SK-N-SH treated with all-trans-retinoic acid at 6 μM for 48 hours (cell line): ENCODE measurements at regions not wholly inside any gene's neighbourhood (a gene's known extent, or its start where the extent isn't known, plus 50 kb on each side); places are given as distances from the start of the nearest gene placed in this dataset.

Experiments
- ATAC-seq: fragments of 200-7000 bp; cut with Tn5 transposase; 3 replicates; pipeline ENCODE4 v1.9.1; 2020; ENCODE audit warnings: mild to moderate bottlenecking, moderate library complexity
- ARNTL ChIP-seq: fragments of 450-650 bp; formaldehyde crosslinking; IDR thresholded peaks from 2 replicates; pipeline ENCODE4 v1.5.0; 2020; ENCODE audit warnings: low read depth, mild to moderate bottlenecking, moderate library complexity, borderline replicate concordance
- BACH2 ChIP-seq: fragments of 250-450 bp; sonication (Bioruptor Pico); IDR thresholded peaks from 2 replicates; pipeline ENCODE4 v1.9.0; 2021; ENCODE audit warnings: mild to moderate bottlenecking, borderline replicate concordance
- CSDC2 ChIP-seq: fragments of 250-450 bp; sonication (Bioruptor Pico); IDR thresholded peaks from 2 replicates; pipeline ENCODE4 v1.5.0; 2020; ENCODE audit warnings: mild to moderate bottlenecking, moderate library complexity
- ESRRG ChIP-seq: fragments of 250-450 bp; sonication (Bioruptor Pico); IDR thresholded peaks from 2 replicates; pipeline ENCODE4 v1.6.1; 2021; ENCODE audit warnings: mild to moderate bottlenecking
- ISL1 ChIP-seq: fragments of 250-450 bp; sonication (Bioruptor Pico); IDR thresholded peaks from 2 replicates; pipeline ENCODE4 v2.1.2; 2022; ENCODE audit warnings: mild to moderate bottlenecking, moderate library complexity
- RARB ChIP-seq: fragments of 250-450 bp; sonication (Bioruptor Pico); IDR thresholded peaks from 2 replicates; pipeline ENCODE4 v1.8.0; 2021; ENCODE audit warnings: mild to moderate bottlenecking, moderate library complexity
- SNAI2 ChIP-seq: fragments of 250-450 bp; sonication (Bioruptor Pico); IDR thresholded peaks from 2 replicates; pipeline ENCODE4 v1.5.0; 2020; ENCODE audit warnings: mild to moderate bottlenecking, moderate library complexity
- ZC3H10 ChIP-seq: fragments of 250-450 bp; sonication (Bioruptor Pico); IDR thresholded peaks from 2 replicates; pipeline ENCODE4 v1.5.1; 2021; ENCODE audit warnings: mild to moderate bottlenecking, moderate library complexity
- ZFP3 ChIP-seq: fragments of 250-450 bp; sonication (Bioruptor Pico); IDR thresholded peaks from 2 replicates; pipeline ENCODE4 v1.5.0; 2020; ENCODE audit warnings: mild to moderate bottlenecking, moderate library complexity
- ZNF565 ChIP-seq: fragments of 450-650 bp; formaldehyde crosslinking; conservative IDR thresholded peaks from 2 replicates; pipeline ENCODE4 v1.5.0; 2020; ENCODE audit warnings: low read depth, mild to moderate bottlenecking, moderate library complexity
- ZNF70 ChIP-seq: fragments of 450-650 bp; formaldehyde crosslinking; IDR thresholded peaks from 2 replicates; pipeline ENCODE4 v1.5.0; 2020; ENCODE audit warnings: mild to moderate bottlenecking, moderate library complexity
- TF ChIP-seq, protein P1 (sequence below): fragments of 250-450 bp; sonication (Bioruptor Pico); IDR thresholded peaks from 2 replicates; pipeline ENCODE4 v1.5.0; 2020; ENCODE audit warnings: mild to moderate bottlenecking, moderate library complexity
- TF ChIP-seq, protein P2 (sequence below): fragments of 250-450 bp; sonication (Bioruptor Pico); IDR thresholded peaks from 2 replicates; pipeline ENCODE4 v1.8.0; 2021; ENCODE audit warnings: low read depth, mild to moderate bottlenecking, moderate library complexity, borderline replicate concordance
- TF ChIP-seq, protein P3 (sequence below): fragments of 250-450 bp; sonication (Bioruptor Pico); IDR thresholded peaks from 2 replicates; pipeline ENCODE4 v1.5.1; 2021; ENCODE audit warnings: mild to moderate bottlenecking, moderate library complexity
- TF ChIP-seq, protein P4 (sequence below): fragments of 250-450 bp; sonication (Bioruptor Pico); IDR thresholded peaks from 2 replicates; pipeline ENCODE4 v1.5.1; 2020; ENCODE audit warnings: low read depth, mild to moderate bottlenecking, moderate library complexity
- TF ChIP-seq, protein P5 (sequence below): fragments of 250-450 bp; sonication (Bioruptor Pico); IDR thresholded peaks from 2 replicates; pipeline ENCODE4 v1.8.0; 2020; ENCODE audit warnings: mild to moderate bottlenecking, moderate library complexity, borderline replicate concordance

DNA sequence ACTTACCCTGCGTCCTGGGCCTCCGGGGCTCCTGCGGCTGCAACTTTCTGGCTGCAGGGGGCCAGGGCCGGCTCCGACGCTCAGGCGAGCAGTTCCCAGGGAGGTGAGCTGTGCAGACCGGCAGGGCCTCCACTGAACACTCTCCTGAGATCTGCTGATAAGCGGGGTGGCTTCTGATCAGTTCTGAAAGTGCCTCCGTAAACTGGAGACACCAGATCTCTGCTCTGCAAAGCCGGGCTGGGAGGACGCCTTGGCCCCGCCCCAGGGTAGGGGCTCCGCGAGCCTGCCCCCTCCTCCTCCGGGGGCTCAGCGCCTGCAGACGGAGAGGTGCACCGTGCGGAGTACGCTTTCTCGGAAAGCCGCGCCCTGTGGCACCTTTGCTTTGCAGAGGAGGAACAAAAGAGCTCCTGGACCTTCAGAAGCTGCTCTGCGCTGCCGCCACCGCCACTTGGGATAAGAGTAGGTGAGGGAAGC is 141.3 kb upstream of the VKORC1L1 start:
- TF ChIP-seq CSDC2 (CRISPR knock-in tag) = no peak
- TF ChIP-seq RARB (CRISPR knock-in tag) = no peak
- TF ChIP-seq ZNF565 (CRISPR knock-in tag) = no peak
- no peak for TF ChIP-seq ARNTL (CRISPR knock-in tag)
- no peak for TF ChIP-seq ESRRG (CRISPR knock-in tag)
- no peak; the same call in 2 of the 3 replicates for ATAC-seq

DNA sequence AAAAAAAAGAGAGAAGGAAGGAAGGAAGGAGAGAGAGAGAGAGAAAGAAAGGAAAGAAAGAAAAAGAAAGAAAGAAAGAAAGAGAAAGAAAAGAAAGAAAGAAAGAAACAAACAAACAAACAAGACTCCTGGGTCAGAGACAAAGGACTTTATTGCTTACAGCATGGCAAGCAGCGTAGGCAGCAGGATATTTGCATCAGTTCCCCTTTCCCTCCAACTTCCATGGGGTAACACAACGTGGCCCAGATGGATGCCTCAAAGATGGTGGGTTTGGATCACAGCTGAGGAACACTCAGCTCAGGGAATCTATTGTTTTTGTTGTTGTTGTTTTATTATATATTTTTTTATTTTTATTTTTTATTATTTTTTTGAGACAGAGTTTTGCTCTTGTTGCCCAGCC is 128.5 kb upstream of the VKORC1L1 start:
- ATAC-seq = no peak
- TF ChIP-seq BACH2 (CRISPR knock-in tag) = no peak
- TF ChIP-seq ZNF70 (CRISPR knock-in tag) = no peak
- no peak for TF ChIP-seq SNAI2 (CRISPR knock-in tag)
- no peak for TF ChIP-seq ARNTL (CRISPR knock-in tag)
- TF ChIP-seq, protein P1, sequence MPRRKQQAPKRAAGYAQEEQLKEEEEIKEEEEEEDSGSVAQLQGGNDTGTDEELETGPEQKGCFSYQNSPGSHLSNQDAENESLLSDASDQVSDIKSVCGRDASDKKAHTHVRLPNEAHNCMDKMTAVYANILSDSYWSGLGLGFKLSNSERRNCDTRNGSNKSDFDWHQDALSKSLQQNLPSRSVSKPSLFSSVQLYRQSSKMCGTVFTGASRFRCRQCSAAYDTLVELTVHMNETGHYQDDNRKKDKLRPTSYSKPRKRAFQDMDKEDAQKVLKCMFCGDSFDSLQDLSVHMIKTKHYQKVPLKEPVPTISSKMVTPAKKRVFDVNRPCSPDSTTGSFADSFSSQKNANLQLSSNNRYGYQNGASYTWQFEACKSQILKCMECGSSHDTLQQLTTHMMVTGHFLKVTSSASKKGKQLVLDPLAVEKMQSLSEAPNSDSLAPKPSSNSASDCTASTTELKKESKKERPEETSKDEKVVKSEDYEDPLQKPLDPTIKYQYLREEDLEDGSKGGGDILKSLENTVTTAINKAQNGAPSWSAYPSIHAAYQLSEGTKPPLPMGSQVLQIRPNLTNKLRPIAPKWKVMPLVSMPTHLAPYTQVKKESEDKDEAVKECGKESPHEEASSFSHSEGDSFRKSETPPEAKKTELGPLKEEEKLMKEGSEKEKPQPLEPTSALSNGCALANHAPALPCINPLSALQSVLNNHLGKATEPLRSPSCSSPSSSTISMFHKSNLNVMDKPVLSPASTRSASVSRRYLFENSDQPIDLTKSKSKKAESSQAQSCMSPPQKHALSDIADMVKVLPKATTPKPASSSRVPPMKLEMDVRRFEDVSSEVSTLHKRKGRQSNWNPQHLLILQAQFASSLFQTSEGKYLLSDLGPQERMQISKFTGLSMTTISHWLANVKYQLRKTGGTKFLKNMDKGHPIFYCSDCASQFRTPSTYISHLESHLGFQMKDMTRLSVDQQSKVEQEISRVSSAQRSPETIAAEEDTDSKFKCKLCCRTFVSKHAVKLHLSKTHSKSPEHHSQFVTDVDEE (CRISPR knock-in tag) = no peak
- TF ChIP-seq, protein P2, sequence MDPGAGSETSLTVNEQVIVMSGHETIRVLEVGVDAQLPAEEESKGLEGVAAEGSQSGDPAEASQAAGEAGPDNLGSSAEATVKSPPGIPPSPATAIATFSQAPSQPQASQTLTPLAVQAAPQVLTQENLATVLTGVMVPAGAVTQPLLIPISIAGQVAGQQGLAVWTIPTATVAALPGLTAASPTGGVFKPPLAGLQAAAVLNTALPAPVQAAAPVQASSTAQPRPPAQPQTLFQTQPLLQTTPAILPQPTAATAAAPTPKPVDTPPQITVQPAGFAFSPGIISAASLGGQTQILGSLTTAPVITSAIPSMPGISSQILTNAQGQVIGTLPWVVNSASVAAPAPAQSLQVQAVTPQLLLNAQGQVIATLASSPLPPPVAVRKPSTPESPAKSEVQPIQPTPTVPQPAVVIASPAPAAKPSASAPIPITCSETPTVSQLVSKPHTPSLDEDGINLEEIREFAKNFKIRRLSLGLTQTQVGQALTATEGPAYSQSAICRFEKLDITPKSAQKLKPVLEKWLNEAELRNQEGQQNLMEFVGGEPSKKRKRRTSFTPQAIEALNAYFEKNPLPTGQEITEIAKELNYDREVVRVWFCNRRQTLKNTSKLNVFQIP = no peak
- TF ChIP-seq, protein P3, sequence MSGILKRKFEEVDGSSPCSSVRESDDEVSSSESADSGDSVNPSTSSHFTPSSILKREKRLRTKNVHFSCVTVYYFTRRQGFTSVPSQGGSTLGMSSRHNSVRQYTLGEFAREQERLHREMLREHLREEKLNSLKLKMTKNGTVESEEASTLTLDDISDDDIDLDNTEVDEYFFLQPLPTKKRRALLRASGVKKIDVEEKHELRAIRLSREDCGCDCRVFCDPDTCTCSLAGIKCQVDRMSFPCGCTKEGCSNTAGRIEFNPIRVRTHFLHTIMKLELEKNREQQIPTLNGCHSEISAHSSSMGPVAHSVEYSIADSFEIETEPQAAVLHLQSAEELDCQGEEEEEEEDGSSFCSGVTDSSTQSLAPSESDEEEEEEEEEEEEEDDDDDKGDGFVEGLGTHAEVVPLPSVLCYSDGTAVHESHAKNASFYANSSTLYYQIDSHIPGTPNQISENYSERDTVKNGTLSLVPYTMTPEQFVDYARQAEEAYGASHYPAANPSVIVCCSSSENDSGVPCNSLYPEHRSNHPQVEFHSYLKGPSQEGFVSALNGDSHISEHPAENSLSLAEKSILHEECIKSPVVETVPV (CRISPR knock-in tag) = no peak
- TF ChIP-seq, protein P4, sequence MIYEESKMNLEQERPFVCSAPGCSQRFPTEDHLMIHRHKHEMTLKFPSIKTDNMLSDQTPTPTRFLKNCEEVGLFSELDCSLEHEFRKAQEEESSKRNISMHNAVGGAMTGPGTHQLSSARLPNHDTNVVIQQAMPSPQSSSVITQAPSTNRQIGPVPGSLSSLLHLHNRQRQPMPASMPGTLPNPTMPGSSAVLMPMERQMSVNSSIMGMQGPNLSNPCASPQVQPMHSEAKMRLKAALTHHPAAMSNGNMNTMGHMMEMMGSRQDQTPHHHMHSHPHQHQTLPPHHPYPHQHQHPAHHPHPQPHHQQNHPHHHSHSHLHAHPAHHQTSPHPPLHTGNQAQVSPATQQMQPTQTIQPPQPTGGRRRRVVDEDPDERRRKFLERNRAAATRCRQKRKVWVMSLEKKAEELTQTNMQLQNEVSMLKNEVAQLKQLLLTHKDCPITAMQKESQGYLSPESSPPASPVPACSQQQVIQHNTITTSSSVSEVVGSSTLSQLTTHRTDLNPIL = no peak
- TF ChIP-seq, protein P5, sequence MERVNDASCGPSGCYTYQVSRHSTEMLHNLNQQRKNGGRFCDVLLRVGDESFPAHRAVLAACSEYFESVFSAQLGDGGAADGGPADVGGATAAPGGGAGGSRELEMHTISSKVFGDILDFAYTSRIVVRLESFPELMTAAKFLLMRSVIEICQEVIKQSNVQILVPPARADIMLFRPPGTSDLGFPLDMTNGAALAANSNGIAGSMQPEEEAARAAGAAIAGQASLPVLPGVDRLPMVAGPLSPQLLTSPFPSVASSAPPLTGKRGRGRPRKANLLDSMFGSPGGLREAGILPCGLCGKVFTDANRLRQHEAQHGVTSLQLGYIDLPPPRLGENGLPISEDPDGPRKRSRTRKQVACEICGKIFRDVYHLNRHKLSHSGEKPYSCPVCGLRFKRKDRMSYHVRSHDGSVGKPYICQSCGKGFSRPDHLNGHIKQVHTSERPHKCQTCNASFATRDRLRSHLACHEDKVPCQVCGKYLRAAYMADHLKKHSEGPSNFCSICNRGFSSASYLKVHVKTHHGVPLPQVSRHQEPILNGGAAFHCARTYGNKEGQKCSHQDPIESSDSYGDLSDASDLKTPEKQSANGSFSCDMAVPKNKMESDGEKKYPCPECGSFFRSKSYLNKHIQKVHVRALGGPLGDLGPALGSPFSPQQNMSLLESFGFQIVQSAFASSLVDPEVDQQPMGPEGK (CRISPR knock-in tag) = no peak
- TF ChIP-seq, all 23 proteins: peak for 0

DNA sequence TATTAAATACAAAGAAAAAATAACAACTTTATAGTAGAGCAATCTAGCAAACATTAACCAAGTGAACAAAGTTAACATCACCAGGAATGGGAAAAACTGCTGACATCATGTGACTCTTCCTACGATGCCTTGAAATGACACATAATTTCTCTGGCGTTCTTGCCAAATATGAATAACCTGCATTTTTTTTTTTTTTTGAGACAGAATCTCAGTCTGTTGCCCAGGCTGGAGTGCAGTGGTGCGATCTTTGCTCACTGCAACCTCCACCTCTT is 126.5 kb upstream of the VKORC1L1 start:
- no peak for TF ChIP-seq BACH2 (CRISPR knock-in tag)
- TF ChIP-seq ISL1 = no peak
- TF ChIP-seq CSDC2 (CRISPR knock-in tag) = no peak
- no peak for TF ChIP-seq ZFP3 (CRISPR knock-in tag)
- TF ChIP-seq, protein P2 = no peak
- TF ChIP-seq SNAI2 (CRISPR knock-in tag) = no peak
- no peak for ATAC-seq

DNA sequence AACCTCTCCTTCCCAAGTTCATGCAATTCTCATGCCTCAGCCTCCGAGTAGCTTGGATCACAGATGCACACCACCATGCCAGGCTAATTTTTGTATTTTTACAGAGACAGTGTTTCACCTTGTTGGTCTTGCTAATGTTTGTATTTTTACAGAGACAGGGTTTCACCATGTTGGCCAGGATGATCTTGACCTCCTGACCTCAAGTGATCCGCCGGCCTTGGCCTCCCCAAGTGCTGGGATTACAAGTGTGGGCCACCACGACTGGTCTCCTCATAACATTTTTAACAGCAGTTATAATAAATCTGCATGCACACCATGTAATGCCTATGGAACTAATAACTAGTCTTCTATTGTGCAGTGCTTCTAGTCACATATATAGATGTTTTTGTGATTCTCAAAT is 123.8 kb upstream of the VKORC1L1 start:
- TF ChIP-seq ZC3H10 (no peak), ZFP3 (CRISPR knock-in tag) (no peak)
- TF ChIP-seq, protein P2 = no peak
- TF ChIP-seq, all 23 proteins: peak for 0
- ATAC-seq = no peak
